Activated CD8-positive, alpha-beta memory T cell treated with anti-CD3 and anti-CD28 coated beads for 36 hours (primary cell): ENCODE measurements at regions not wholly inside any gene's neighbourhood (a gene's known extent, or its start where the extent isn't known, plus 50 kb on each side); places are given as distances from the start of the nearest gene placed in this dataset.

Source experiments
- CTCF ChIA-PET: fragments of 350-600 bp; sonication (Branson Sonifier 250); formaldehyde crosslinking; loops from one replicate; lab custom pipeline; 2021; ENCODE audit warnings: antibody characterized with exemption; lab: Charles Lee
- POLR2A ChIA-PET: fragments of 350-600 bp; sonication (Branson Sonifier 250); formaldehyde crosslinking; loops from one replicate; lab custom pipeline; 2021; ENCODE audit warnings: antibody characterized with exemption; lab: Charles Lee

DNA sequence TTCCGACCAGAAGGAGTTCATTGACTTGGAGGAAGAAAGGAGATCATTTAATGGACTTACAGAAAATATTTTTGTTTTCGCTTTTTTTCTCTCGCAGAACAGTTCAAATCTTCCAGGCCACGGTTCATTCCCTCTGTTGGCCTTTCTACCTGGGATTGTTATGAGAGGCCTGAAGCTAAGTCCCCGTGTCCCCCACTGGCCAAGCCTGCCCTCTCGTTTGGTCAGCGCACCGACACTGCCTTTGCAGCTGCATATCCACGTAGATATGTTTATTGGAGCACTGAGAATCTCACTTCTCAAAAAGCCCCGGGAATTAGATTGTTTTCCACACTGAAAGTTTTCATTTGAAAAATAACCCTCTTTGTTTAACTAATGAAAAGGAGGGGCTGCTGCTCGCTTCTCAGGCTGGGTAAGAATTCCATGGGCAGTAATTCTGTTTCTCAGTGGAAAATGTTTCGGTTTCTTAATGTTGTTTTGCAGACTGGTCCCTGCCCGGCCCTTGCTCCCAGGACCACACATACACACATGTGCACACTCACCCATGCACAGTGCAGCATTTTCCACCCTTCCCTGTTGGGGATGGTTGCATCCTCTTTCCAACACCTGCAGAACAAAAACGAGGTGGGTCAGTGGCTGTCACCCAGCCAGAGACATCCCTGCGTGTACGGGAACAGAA lies 655.7 kb downstream of the BNC2 start:
- POLR2A ChIA-PET = no interaction called here
- CTCF ChIA-PET = interaction anchor here (0.7 kb wide), 1 partner anchor 665 kb away, joined by 3 read pairs; no protein-coding TSS in a partner anchor

GRCh38 chr9:16215353-16215680 lies 655.2 kb downstream of the BNC2 start:
- ChIA-PET CTCF (no interaction called here), POLR2A (no interaction called here)

GRCh38 chr9:16217943-16218701 lies 652.3 kb downstream of the BNC2 start:
- POLR2A ChIA-PET = no interaction called here
- CTCF ChIA-PET = no interaction called here

DNA sequence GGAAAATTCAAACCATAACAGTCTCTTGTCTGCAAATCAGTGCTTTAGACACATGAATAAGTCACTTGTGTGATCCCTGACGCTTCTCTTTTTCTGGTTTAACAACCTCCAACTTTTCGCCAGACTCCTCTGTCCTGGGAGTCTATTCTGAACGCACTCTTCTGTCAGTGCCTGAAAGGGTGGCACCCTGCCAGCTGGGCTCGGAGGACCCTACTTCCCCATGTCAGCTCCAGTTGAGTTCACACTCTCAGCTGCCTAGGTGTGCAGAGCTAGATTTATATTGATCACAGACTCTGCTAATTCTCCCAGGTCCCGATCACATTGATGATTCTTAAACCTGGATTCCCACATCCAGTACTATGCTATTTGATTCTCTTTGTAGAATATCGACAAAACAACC lies 649.1 kb downstream of the BNC2 start:
- POLR2A ChIA-PET = no interaction called here

DNA sequence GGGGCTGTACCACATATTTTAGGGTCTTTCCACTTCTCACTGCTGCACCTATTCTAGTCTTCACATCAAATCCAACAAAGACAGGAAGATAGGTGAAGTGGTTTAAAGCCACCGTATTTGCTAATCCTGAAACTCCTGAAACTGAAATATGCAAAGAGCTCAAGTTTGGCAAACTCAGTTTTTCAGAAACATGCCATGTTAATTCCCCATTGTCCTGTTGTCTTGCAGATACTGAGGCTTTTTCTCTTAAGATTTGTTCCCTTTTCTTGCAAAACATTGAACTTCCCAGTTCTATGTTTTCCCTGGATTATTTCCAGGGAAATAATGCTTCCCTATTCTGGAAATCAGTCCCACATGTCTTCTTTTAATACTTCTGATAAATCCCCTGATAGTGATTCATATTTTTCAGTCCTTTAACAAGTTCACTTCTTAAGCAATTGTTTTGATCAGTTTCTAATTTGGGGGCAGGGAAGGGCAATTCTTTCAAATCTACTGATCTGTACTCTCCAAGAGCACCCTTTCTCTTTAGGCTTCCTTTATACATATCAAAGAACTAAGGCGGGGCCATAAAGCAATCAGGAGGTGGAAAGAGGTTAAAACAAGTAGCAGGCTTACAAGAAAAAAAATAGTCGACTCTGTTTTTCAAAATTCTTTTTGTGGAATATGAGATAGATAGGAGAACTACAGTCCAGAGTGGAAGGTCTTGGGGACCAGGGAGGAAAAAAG lies 648.5 kb downstream of the BNC2 start:
- POLR2A ChIA-PET = no interaction called here
- CTCF ChIA-PET = no interaction called here

More for the DNA sequence above, 649.1 kb downstream of the BNC2 start:
- CTCF ChIA-PET = no interaction called here

GRCh38 chr9:16223074-16223871 lies 647.2 kb downstream of the BNC2 start:
- POLR2A ChIA-PET = no interaction called here
- CTCF ChIA-PET = no interaction called here

GRCh38 chr9:16230731-16231130 lies 639.7 kb downstream of the BNC2 start:
- ChIA-PET CTCF (no interaction called here), POLR2A (no interaction called here)

DNA sequence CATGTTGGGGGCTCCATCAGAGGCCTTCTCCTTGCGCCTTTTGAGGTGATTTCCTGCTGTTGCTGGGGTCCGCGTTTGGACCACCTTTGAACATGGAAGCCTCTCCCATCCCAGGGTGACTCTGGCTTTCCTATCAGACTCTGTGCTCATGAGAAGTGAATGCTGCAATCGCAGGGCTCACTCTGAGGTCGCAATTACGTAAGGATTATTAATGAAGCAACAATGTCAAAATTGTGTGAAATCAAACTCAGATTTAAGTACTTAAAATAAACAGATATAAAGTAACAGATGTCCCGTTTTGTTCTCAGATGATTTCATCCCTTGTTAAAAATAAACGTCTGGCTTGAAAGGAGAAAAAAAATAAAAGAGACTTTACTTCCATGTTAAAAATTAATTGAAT lies 634.2 kb downstream of the BNC2 start:
- CTCF ChIA-PET = no interaction called here
- POLR2A ChIA-PET = no interaction called here

DNA sequence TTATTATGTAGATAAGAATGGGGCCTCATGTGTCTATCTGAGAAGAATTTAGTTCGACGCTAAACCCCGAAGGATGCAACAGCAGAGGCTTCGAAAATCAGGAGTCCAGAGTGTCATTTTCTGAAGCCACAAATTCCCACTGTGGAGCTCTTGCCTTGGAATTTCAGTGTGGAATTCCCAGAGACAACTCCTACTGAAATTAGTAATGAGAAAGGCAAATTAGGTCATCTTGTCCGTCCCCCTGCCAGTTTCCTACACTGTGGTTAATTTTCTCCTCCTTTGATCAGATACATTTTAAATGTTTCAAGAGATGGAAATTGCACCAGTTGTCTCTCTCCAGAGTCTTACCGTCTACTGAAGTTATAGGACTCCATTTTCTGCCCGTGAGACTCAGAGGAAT lies 633.6 kb downstream of the BNC2 start:
- CTCF ChIA-PET = no interaction called here
- POLR2A ChIA-PET = no interaction called here

- ChIA-PET CTCF (no interaction called here), POLR2A (no interaction called here)
These were observed 631.8 kb downstream of the BNC2 start for GRCh38 chr9:16238623-16239138.

- CTCF ChIA-PET = no interaction called here
- POLR2A ChIA-PET = no interaction called here
These were observed 629.2 kb downstream of the BNC2 start for GRCh38 chr9:16241231-16241630.

DNA sequence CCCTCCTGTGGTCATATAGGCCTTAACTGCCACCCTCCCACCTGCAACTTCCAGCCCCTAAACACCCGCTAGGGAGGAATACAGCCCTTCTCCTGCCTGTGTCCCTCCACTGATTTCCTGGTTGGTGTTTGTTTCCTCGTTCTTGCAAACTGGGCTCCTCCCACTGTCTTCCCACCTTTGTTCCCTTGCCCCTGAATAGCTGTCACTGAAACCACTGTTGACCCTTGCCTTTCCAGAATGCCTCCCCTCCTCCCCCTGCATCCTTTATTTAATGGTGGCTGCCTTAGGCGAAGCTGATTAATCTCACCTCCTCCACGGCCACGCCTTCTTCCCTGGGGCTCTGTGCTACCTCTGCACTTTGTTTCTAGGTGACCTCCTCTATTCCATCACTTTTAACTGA lies 626.7 kb downstream of the BNC2 start:
- ChIA-PET POLR2A (no interaction called here), CTCF (no interaction called here)

GRCh38 chr9:16245756-16246440 lies 624.6 kb downstream of the BNC2 start:
- POLR2A ChIA-PET = no interaction called here
- CTCF ChIA-PET = no interaction called here

GRCh38 chr9:16246785-16247184 lies 623.7 kb downstream of the BNC2 start:
- CTCF ChIA-PET = no interaction called here
- POLR2A ChIA-PET = no interaction called here

DNA sequence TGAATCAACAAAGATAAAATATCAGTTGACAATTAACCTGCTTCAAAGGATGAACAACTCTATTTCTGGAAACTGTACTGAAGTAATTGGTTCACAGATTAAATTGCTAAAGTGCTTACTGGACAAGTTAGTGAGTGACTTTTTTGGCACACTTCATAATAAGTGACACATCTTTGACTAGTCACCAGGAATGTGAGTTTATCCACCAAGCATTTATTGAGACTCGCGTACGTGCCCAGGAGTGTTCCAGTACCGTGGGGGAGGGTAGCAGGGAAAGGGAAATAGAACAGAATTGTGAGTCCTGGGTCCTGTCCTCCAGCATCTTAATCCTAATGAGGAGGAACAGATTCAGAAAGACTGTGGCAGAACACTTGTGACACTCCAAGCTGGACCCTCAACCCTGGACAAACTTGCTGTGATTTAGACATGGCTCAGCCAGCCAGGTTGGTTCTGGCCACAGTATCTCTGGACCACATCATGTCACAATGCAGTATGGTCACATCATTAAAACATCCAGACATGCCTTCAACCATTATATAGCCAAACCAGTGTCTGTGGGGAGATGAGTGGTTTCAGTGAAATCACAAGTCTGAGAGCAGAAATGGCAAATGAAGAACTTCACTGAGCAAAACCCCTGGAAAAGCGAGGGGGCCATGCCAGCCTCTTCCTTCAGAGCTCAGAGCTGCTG lies 623.1 kb downstream of the BNC2 start:
- ChIA-PET CTCF (no interaction called here), POLR2A (no interaction called here)

GRCh38 chr9:16248822-16249221 lies 621.6 kb downstream of the BNC2 start:
- ChIA-PET CTCF (no interaction called here), POLR2A (no interaction called here)

- POLR2A ChIA-PET = no interaction called here
- CTCF ChIA-PET = no interaction called here
These were observed 617.9 kb downstream of the BNC2 start for GRCh38 chr9:16252616-16253015.

DNA sequence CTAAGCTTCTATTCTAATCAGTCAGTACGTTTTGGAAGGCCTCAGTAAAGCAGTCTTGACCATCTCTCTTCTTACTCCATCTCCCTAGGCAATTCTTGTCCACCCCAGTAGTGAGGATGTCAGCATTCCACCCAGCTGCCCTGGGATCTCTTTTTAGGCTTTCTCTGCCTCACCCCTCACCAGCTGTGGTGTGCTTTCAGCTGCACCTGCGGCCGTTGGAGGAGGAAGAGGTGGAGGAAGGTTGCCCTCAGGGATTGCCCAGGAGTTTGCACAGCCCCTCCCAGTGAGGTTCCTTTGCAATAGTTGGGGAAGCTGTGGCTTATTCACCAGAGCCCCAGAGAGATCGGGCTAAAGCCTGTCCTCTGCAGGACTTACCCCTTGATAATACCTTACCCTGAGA lies 615.8 kb downstream of the BNC2 start:
- CTCF ChIA-PET = interaction anchor here (1.1 kb wide), 1 partner anchor 20 kb away, joined by 3 read pairs; no protein-coding TSS in a partner anchor
- POLR2A ChIA-PET = no interaction called here
